ENCODE measurements at regions not wholly inside any gene's neighbourhood (a gene's known extent, or its start where the extent isn't known, plus 50 kb on each side); places are given as distances from the start of the nearest gene placed in this dataset.

- H3K79me1 ChIP-seq (ENCODE audit: insufficient read depth, low read depth, low read length, poor library complexity, severe bottlenecking), result no peaks in the 10 kb centered on the region
- H3K18ac ChIP-seq (ENCODE audit: insufficient read length, low read depth, low read length), result no peak overlapping the region
- H3K9ac ChIP-seq (ENCODE audit: extremely low read depth, insufficient read length, low read length), result no peak overlapping the region
- no peak overlapping the region for H4K91ac ChIP-seq (ENCODE audit: insufficient read length, low read depth, low read length)
- H3T11ph ChIP-seq (ENCODE audit: low read length), result no peak overlapping the region
- H3K14ac ChIP-seq (ENCODE audit: insufficient read depth, low read length), result no peak overlapping the region
- Mint-ChIP-seq H3K27me3 (ENCODE audit: low read depth) (no peaks in the 10 kb centered on the region), H3K27ac (peak overlapping the region in 1 of 3 experiments; percentile 25; a peak in 1 of 7 replicates), H3K9me3 (no peaks in the 10 kb centered on the region), H3K4me1 (peaks cover 0 to 2% of the 10 kb centered on the region in 2 experiments; a peak in 2 of 4 replicates), H3K36me3 (ENCODE audit: insufficient read depth in 1 of 3, low read depth in 3 of 3) (no peaks in the 10 kb centered on the region), H3K4me3 (no peak overlapping the region)
- no peaks in the 10 kb centered on the region for H3K4me1 ChIP-seq (ENCODE audit: insufficient read depth, low read length)
- no CpG with 5 or more reads among the region's 1 CpG for WGBS (ENCODE audit: extremely low coverage, insufficient read length, low lambda C conversion rate)
- no peak overlapping the region for H2BK120ac ChIP-seq (ENCODE audit: low read depth, low read length, poor library complexity, severe bottlenecking)
- no peaks in the 10 kb centered on the region for H3K9me3 ChIP-seq (ENCODE audit: control insufficient read depth, low read depth, low read length)
- no peak for TF ChIP-seq CTCF (conservative IDR thresholded peaks at IDR 0.05)
- H2BK15ac ChIP-seq (ENCODE audit: low read depth, low read length), result no peak overlapping the region
- no peaks in the 10 kb centered on the region for H4K20me1 ChIP-seq (ENCODE audit: control insufficient read depth, insufficient read depth, insufficient read length)
- H3K23me2 ChIP-seq (ENCODE audit: insufficient read length, low read depth, low read length, poor library complexity, severe bottlenecking), result no peaks in the 10 kb centered on the region
- H2BK20ac ChIP-seq (ENCODE audit: low read depth, low read length, poor library complexity, severe bottlenecking), result no peak overlapping the region
- no peak overlapping the region for H3K27ac ChIP-seq (ENCODE audit: insufficient read length, low read depth, low read length)
- no peak overlapping the region for H3K4me2 ChIP-seq (ENCODE audit: insufficient read depth, insufficient read length, low read length)
- H2AK5ac ChIP-seq (ENCODE audit: insufficient read length, low read length), result no peak overlapping the region
- DNase-seq, result no peak
- H4K5ac ChIP-seq (ENCODE audit: insufficient read length, low read depth, low read length), result no peak overlapping the region
- H2BK5ac ChIP-seq (ENCODE audit: insufficient read length, low read length), result no peak overlapping the region
- no peaks in the 10 kb centered on the region for H3K27me3 ChIP-seq (ENCODE audit: insufficient read depth, low read length)
- no peak overlapping the region for H3K56ac ChIP-seq (ENCODE audit: insufficient read length, low read depth, low read length)
- no peak overlapping the region for H3K4ac ChIP-seq (ENCODE audit: low read depth, low read length)
- no peak overlapping the region for H4K8ac ChIP-seq (replicated peaks; ENCODE audit: insufficient read length, low read depth, low read length)
- H2BK12ac ChIP-seq (ENCODE audit: insufficient read length, low read depth, low read length), result no peak overlapping the region
- H2AFZ ChIP-seq (ENCODE audit: low read length), result no peak overlapping the region
- H3K23ac ChIP-seq (ENCODE audit: insufficient read length, low read depth, low read length), result no peak overlapping the region
- no peaks in the 10 kb centered on the region for H3K79me2 ChIP-seq (ENCODE audit: insufficient read depth, low read length)
These were observed 320.6 kb upstream of the RORA start for GRCh38 chr15:61549727-61550126.
